ENCODE measurements at regions not wholly inside any gene's neighbourhood (a gene's known extent, or its start where the extent isn't known, plus 50 kb on each side); places are given as distances from the start of the nearest gene placed in this dataset.

GRCh38 chr20:6680441-6680840, 87.0 kb upstream of the BMP2 start:
- H3K4me3 ChIP-seq (ENCODE audit: low read depth, low read length) = no peak overlapping the region
- ChIA-PET CTCF (interaction anchor here (1.0 kb wide), 1 partner anchor 86 kb away, joined by 3 read pairs; no protein-coding TSS in a partner anchor), POLR2A (no interaction called here)
- H3K9me3 ChIP-seq (ENCODE audit: control insufficient read depth, insufficient read depth, low read depth, low read length) = no peaks in the 10 kb centered on the region
- H3K36me3 ChIP-seq (ENCODE audit: control insufficient read depth in 2 of 2, insufficient read depth in 1 of 2, low read length in 2 of 2) = no peaks in the 10 kb centered on the region
- H3K27ac ChIP-seq (ENCODE audit: extremely low read depth, low read depth, low read length) = no peak overlapping the region
- no peaks in the 10 kb centered on the region; the same call in 1 of the 2 replicates for H3K4me1 ChIP-seq (ENCODE audit: control insufficient read depth, insufficient read depth, low read length)
- TF ChIP-seq ZNF354C (tag by site-specific recombination; IDR thresholded peaks at IDR 0.05; ENCODE audit: borderline replicate concordance, low read depth) = no peak
- TF ChIP-seq ZNF791 (tag by site-specific recombination; IDR thresholded peaks at IDR 0.05) = no peak

GRCh38 chr20:6679086-6679485, 88.4 kb upstream of the BMP2 start:
- CTCF ChIA-PET = no interaction called here
- no peaks in the 10 kb centered on the region; the same call in 1 of the 2 replicates for H3K4me1 ChIP-seq (ENCODE audit: control insufficient read depth, insufficient read depth, low read length)
- H3K9me3 ChIP-seq (ENCODE audit: control insufficient read depth, insufficient read depth, low read depth, low read length) = no peaks in the 10 kb centered on the region
- no peak overlapping the region for H3K27ac ChIP-seq (ENCODE audit: extremely low read depth, low read depth, low read length)
- POLR2A ChIA-PET = no interaction called here
- H3K36me3 ChIP-seq (ENCODE audit: control insufficient read depth in 2 of 2, insufficient read depth in 1 of 2, low read length in 2 of 2) = no peaks in the 10 kb centered on the region
- TF ChIP-seq HOXC10 (CRISPR knock-in tag; IDR thresholded peaks at IDR 0.05) (no peak), ZNF169 (tag by site-specific recombination; IDR thresholded peaks at IDR 0.05) (no peak), BCL11B (tag by site-specific recombination; IDR thresholded peaks at IDR 0.05; ENCODE audit: low read depth) (no peak), ZNF610 (tag by site-specific recombination; IDR thresholded peaks at IDR 0.05; ENCODE audit: borderline replicate concordance) (no peak), ZNF19 (tag by site-specific recombination; IDR thresholded peaks at IDR 0.05; ENCODE audit: low read depth) (no peak), ZNF132 (tag by site-specific recombination; IDR thresholded peaks at IDR 0.05; ENCODE audit: borderline replicate concordance) (no peak), ZNF529 (tag by site-specific recombination; IDR thresholded peaks at IDR 0.05; ENCODE audit: insufficient replicate concordance) (no peak), ZIC2 (tag by site-specific recombination; IDR thresholded peaks at IDR 0.05) (no peak), SETDB1 (IDR thresholded peaks at IDR 0.05; ENCODE audit: insufficient read length, low read length) (no peak), ZFP41 (tag by site-specific recombination; IDR thresholded peaks at IDR 0.05; ENCODE audit: borderline replicate concordance) (no peak), KLF7 (tag by site-specific recombination; IDR thresholded peaks at IDR 0.05; ENCODE audit: borderline replicate concordance) (no peak), KLF9 (tag by site-specific recombination; IDR thresholded peaks at IDR 0.05; ENCODE audit: low read depth) (no peak), ZNF670 (tag by site-specific recombination; IDR thresholded peaks at IDR 0.05; ENCODE audit: low read depth) (no peak), KLF16 (tag by site-specific recombination; IDR thresholded peaks at IDR 0.05) (no peak), ZSCAN30 (tag by site-specific recombination; IDR thresholded peaks at IDR 0.05) (no peak), ZFP69B (tag by site-specific recombination; IDR thresholded peaks at IDR 0.05) (no peak)
- H3K4me3 ChIP-seq (ENCODE audit: low read depth, low read length) = no peak overlapping the region

- ChIA-PET CTCF (interaction anchor here (0.7 to 0.9 kb wide), 3 partner anchors 12 to 176 kb away, joined by 3 to 4 read pairs (median 3); no protein-coding TSS in a partner anchor), POLR2A (no interaction called here)
- no peaks in the 10 kb centered on the region for H3K9me3 ChIP-seq (ENCODE audit: control insufficient read depth, insufficient read depth, low read depth, low read length)
- no peak overlapping the region for H3K4me3 ChIP-seq (ENCODE audit: low read depth, low read length)
- no peaks in the 10 kb centered on the region for H3K4me1 ChIP-seq (ENCODE audit: control insufficient read depth, insufficient read depth, low read length)
- no peak overlapping the region for H3K27ac ChIP-seq (ENCODE audit: extremely low read depth, low read depth, low read length)
- no peaks in the 10 kb centered on the region for H3K36me3 ChIP-seq (ENCODE audit: control insufficient read depth in 2 of 2, insufficient read depth in 1 of 2, low read length in 2 of 2)
- TF ChIP-seq ATF2 (tag by site-specific recombination; IDR thresholded peaks at IDR 0.05; ENCODE audit: low read depth) (no peak), ZNF692 (tag by site-specific recombination; IDR thresholded peaks at IDR 0.05) (no peak), ZNF610 (tag by site-specific recombination; IDR thresholded peaks at IDR 0.05; ENCODE audit: borderline replicate concordance) (no peak), ZNF561 (tag by site-specific recombination; IDR thresholded peaks at IDR 0.05; ENCODE audit: borderline replicate concordance) (no peak), ZNF548 (tag by site-specific recombination; IDR thresholded peaks at IDR 0.05) (no peak), ZNF701 (tag by site-specific recombination; IDR thresholded peaks at IDR 0.05) (no peak), PRDM6 (tag by site-specific recombination; IDR thresholded peaks at IDR 0.05) (no peak), GLIS2 (tag by site-specific recombination; IDR thresholded peaks at IDR 0.05) (no peak), ZBTB21 (tag by site-specific recombination; IDR thresholded peaks at IDR 0.05) (no peak), KLF10 (tag by site-specific recombination; IDR thresholded peaks at IDR 0.05) (no peak), ZNF776 (tag by site-specific recombination; IDR thresholded peaks at IDR 0.05; ENCODE audit: borderline replicate concordance) (no peak), GFI1B (tag by site-specific recombination; IDR thresholded peaks at IDR 0.05) (no peak), ZNF155 (tag by site-specific recombination; IDR thresholded peaks at IDR 0.05) (no peak), ZNF501 (tag by site-specific recombination; IDR thresholded peaks at IDR 0.05) (no peak)
These were observed 89.4 kb upstream of the BMP2 start for GRCh38 chr20:6678101-6678500.
